Gastrocnemius medialis (tissue), 4 donors: ENCODE measurements at regions not wholly inside any gene's neighbourhood (a gene's known extent, or its start where the extent isn't known, plus 50 kb on each side); places are given as distances from the start of the nearest gene placed in this dataset.
"Not testable (repeated sequence)": the region's sequence is repeated elsewhere in the genome, so short reads cannot be mapped to it uniquely, and the experiment has no call there.

ENCODE experiments used
- ATAC-seq, 2 donors: fragments of 150-250 bp; one replicate each; pipeline ENCODE4 v1.9.1; 2016
- DNase-seq, 2 donors: peaks; one replicate each; pipeline ENCODE4 v3.0.0-alpha.2; 2019
- H3K27ac ChIP-seq, 4 donors: fragments of 200-600 bp; sonication (generic); 1 replicate in 1 of 4; 2 replicates in 3 of 4; pipeline ENCODE4 v1.5.1; 2016 to 2018; ENCODE audit warnings: mild to moderate bottlenecking in 2 of 4, moderate library complexity in 1 of 4
- H3K27me3 ChIP-seq, 3 donors: fragments of 200-600 bp; sonication (generic) in 2 of 3; 1 replicate in 1 of 3; 2 replicates in 2 of 3; pipeline versions ENCODE4 v1.5.1 to v1.6.0; 2016 to 2019; ENCODE audit warnings: mild to moderate bottlenecking in 1 of 3, moderate library complexity in 1 of 3
- H3K36me3 ChIP-seq, 2 donors: fragments of 200-600 bp; sonication (generic) in 1 of 2; one replicate each; pipeline ENCODE4 v1.5.1; 2017 to 2018
- H3K4me1 ChIP-seq, 2 donors: fragments of 200-600 bp; sonication (generic) in 1 of 2; one replicate each; pipeline ENCODE4 v1.5.1; 2016 to 2017; ENCODE audit warnings: mild to moderate bottlenecking in 2 of 2
- H3K4me3 ChIP-seq, 4 donors: fragments of 200-600 bp; sonication (generic) in 3 of 4; 1 replicate in 1 of 4; 2 replicates in 3 of 4; pipeline ENCODE4 v1.5.1; 2016 to 2019; ENCODE audit warnings: mild to moderate bottlenecking in 2 of 4
- H3K9me3 ChIP-seq, 3 donors: fragments of 200-600 bp; sonication (generic) in 2 of 3; 1 replicate in 1 of 3; 2 replicates in 2 of 3; pipeline ENCODE4 v1.5.1; 2016 to 2019
- POLR2A ChIP-seq, 2 donors: fragments of 450-650 bp; IDR thresholded peaks; one replicate each; pipeline ENCODE4 v1.6.1; 2017; ENCODE audit warnings: antibody characterized with exemption in 2 of 2, mild to moderate bottlenecking in 2 of 2, moderate library complexity in 2 of 2
- in situ Hi-C, 4 donors: fragments of 200-750 bp; cut with MboI; loops; one replicate each; pipeline versions ENCODE4 v1.15.0 to v1.8.0; 2017; ENCODE audit warnings: low sequenced_read_pairs in 4 of 4
- intact Hi-C: fragments of 100-400 bp; cut with DNase I; formaldehyde crosslinking; loops from one replicate; pipeline ENCODE4 v1.15.1; 2023; ENCODE audit warnings: low total_unique reads
- TF ChIP-seq, protein P1 (sequence below), 5 experiments: fragments of 450-650 bp in 3 of 5; fragments of 200-600 bp in 2 of 5; sonication (generic) in 2 of 5; IDR thresholded peaks in 4 of 5; conservative IDR thresholded peaks in 1 of 5; 1 replicate in 4 of 5; 2 replicates in 1 of 5; pipeline ENCODE4 v1.5.1; 2016 to 2019; ENCODE audit warnings: antibody characterized with exemption in 5 of 5, mild to moderate bottlenecking in 3 of 5, moderate library complexity in 3 of 5

DNA sequence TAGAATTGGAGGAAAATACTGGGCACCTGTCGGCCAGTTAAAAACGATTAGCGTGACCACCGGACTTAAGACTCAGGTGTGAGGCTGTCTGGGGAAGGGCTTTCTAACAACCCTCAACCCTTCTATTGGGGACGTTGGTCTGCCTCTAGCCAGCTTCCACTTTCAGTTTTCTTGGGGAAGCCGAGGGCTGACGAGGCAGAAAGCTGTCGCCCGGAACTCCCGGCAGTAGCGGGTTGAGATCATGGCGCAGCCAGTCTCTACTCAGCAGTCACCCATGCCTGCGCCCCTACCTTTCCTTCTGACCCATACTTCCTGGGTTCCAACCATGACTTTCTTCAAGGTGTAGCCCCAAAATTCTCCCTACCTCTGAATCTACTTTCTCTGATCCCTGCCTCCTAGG lies 1424.1 kb downstream of the SLITRK1 start:
- H3K27me3 ChIP-seq: no peaks in the 10 kb centered on the region
- no peak overlapping the region for H3K27ac ChIP-seq
- H3K36me3 ChIP-seq: no peaks in the 10 kb centered on the region
- in situ Hi-C loops (no loop called here), intact Hi-C loops (no loop called here)
- TF ChIP-seq POLR2A (IDR thresholded peaks at IDR 0.05): no peak
- TF ChIP-seq, protein P1, sequence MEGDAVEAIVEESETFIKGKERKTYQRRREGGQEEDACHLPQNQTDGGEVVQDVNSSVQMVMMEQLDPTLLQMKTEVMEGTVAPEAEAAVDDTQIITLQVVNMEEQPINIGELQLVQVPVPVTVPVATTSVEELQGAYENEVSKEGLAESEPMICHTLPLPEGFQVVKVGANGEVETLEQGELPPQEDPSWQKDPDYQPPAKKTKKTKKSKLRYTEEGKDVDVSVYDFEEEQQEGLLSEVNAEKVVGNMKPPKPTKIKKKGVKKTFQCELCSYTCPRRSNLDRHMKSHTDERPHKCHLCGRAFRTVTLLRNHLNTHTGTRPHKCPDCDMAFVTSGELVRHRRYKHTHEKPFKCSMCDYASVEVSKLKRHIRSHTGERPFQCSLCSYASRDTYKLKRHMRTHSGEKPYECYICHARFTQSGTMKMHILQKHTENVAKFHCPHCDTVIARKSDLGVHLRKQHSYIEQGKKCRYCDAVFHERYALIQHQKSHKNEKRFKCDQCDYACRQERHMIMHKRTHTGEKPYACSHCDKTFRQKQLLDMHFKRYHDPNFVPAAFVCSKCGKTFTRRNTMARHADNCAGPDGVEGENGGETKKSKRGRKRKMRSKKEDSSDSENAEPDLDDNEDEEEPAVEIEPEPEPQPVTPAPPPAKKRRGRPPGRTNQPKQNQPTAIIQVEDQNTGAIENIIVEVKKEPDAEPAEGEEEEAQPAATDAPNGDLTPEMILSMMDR (IDR thresholded peaks at IDR 0.05 in 4 of 5, conservative IDR thresholded peaks at IDR 0.05 in 1 of 5): no peak
- H3K9me3 ChIP-seq: no peaks in the 10 kb centered on the region
- H3K4me3 ChIP-seq: no peak overlapping the region
- ATAC-seq (no peak), DNase-seq (no peak)
- H3K4me1 ChIP-seq: no peaks in the 10 kb centered on the region

DNA sequence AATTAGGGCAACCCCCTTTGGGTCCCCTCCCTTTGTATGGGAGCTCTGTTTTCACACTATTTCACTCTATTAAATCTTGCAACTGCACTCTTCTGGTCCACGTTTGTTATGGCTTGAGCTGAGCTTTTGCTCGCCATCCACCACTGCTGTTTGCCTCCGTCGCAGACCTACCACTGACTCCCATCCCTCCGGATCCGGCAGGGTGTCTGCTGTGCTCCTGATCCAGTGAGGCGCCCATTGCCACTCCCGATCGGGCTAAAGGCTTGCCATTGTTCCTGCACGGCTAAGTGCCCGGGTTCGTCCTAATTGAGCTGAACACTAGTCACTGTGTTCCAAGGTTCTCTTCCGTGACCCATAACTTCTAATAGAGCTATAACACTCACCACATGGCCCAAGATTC lies 1424.7 kb downstream of the SLITRK1 start:
- H3K27me3 ChIP-seq, H3K4me3 ChIP-seq, DNase-seq, H3K36me3 ChIP-seq, ATAC-seq, H3K4me1 ChIP-seq, in situ Hi-C loops, H3K9me3 ChIP-seq, H3K27ac ChIP-seq, intact Hi-C loops: not testable (repeated sequence)

DNA sequence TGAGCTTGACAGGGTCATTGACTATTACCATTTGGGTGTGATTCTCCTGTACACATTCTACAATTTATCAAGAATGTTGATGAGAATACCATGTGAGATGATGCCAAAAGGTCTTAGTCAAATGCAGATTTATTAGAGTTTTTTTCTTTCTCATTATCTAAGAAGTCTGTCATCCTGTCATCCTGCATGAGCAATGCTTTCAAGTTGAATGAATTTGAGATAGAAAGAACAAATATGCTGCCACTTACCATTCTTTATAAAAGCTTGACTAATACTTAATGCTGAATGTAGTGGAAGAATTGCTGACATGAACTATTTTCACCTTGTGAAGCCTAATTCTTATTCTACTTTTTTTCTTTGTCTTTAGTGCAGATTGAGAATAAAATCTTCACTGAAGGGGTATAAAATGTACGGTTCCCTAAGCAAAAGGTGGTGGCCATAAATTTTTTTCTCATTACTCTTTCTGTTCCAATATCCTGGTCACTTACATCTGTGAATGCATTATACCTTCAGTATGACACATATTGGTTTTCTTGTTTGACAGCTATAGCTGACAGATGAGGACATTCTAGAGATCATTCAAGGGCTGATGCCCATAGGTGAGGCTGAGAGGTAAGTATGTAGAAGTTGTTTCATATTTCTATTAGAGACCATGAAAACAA lies 1434.7 kb downstream of the SLITRK1 start:
- DNase-seq (no peak), ATAC-seq (no peak)
- in situ Hi-C loops (no loop called here), intact Hi-C loops (no loop called here)
- Histone ChIP-seq H3K27me3 (no peaks in the 10 kb centered on the region), H3K4me3 (no peak overlapping the region), H3K36me3 (no peaks in the 10 kb centered on the region), H3K27ac (no peak overlapping the region), H3K4me1 (no peaks in the 10 kb centered on the region), H3K9me3 (no peaks in the 10 kb centered on the region)
- no peak for TF ChIP-seq POLR2A (IDR thresholded peaks at IDR 0.05)
- TF ChIP-seq, protein P1 (IDR thresholded peaks at IDR 0.05 in 4 of 5, conservative IDR thresholded peaks at IDR 0.05 in 1 of 5): no peak

DNA sequence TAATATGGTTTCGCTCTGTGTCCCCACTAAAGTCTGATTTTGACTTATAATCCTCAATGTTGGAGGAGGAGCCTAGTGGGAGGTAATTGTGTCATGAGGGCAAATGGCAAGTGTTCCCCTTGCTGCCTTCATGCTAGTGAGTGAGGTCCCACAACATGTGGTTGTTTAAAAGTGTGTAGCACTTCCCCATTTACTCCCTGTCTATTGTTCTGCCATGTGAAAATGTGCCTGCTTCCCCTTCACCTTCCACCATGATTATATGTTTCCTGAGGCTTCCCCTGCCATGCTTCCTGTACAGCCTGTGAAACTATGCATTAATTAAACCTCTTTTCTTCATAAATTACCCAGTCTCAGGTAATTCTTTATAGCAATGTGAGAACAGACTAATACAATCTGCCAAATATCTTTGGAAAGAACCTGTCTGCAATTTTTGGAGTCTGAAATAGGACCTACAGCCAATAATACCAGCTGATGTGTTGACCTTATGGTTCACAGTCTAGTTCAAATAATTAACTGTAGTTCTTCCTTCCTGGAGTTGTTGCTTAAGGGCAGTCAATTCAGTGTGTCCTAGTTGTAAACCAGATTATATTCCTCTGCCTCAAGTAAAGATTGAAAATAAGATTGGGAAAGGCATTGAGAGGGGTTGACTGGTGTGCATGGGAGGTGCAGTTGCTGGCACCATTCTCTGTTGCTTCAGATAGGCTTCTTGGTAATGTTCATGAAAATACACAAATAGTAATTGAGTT lies 1442.9 kb downstream of the SLITRK1 start:
- H3K4me1 ChIP-seq: no peaks in the 10 kb centered on the region
- in situ Hi-C loops (no loop called here), intact Hi-C loops (no loop called here)
- ATAC-seq (no peak), DNase-seq (no peak)
- TF ChIP-seq POLR2A (IDR thresholded peaks at IDR 0.05): no peak
- TF ChIP-seq, protein P1 (IDR thresholded peaks at IDR 0.05 in 4 of 5, conservative IDR thresholded peaks at IDR 0.05 in 1 of 5): no peak
- no peak overlapping the region for H3K27ac ChIP-seq
- no peaks in the 10 kb centered on the region for H3K9me3 ChIP-seq
- no peak overlapping the region for H3K4me3 ChIP-seq
- no peaks in the 10 kb centered on the region for H3K27me3 ChIP-seq
- no peaks in the 10 kb centered on the region for H3K36me3 ChIP-seq

DNA sequence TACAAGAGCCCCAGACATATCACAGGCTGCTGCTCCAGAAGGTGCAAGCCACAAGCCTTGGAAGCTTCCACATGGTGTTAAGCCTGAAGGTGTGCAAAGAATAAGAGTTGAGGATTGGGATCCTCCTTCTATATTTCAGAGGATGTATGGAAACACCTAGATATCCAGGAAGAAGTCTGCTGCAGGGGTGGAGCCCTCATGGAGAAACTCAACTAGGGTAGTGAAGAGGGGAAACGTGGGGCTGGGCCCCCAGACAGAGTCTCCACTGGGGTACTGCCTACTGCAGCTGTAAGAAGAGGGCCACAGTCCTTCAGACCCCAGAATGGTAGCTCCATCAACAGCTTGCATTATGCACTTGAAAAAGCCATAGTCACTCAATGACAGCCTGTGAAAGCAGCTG lies 1444.0 kb downstream of the SLITRK1 start:
- no peaks in the 10 kb centered on the region for H3K9me3 ChIP-seq
- no peaks in the 10 kb centered on the region for H3K36me3 ChIP-seq
- intact Hi-C loops (no loop called here), in situ Hi-C loops (no loop called here)
- H3K27me3 ChIP-seq: no peaks in the 10 kb centered on the region
- no peaks in the 10 kb centered on the region for H3K4me1 ChIP-seq
- ATAC-seq: no peak
- TF ChIP-seq, protein P1 (IDR thresholded peaks at IDR 0.05 in 4 of 5, conservative IDR thresholded peaks at IDR 0.05 in 1 of 5): no peak
- H3K27ac ChIP-seq: no peak overlapping the region
- H3K4me3 ChIP-seq: no peak overlapping the region
- no peak for DNase-seq
